ENCODE measurements at regions not wholly inside any gene's neighbourhood (a gene's known extent, or its start where the extent isn't known, plus 50 kb on each side); places are given as distances from the start of the nearest gene placed in this dataset.

DNA sequence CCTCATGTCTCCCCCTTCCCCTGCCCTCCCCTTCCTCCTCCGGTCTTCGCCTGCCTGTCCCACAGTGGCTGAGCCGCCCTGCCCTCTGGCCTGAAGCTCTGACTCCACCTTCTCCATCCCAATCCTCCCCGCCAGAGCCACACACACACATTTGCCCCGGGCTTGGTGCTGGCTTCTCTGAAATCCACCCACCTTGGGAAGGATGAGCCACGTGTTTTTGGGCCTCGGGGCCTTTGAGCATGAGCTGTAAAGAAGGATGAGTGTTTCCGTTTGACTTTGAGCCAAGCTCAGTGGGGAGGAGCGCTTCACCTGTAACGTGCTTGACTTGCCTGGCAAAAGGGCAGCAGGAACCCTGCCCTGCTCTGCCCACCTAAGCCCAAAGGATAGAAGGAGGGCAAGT lies 295.1 kb downstream of the SIPA1L2 start:
- Histone ChIP-seq H3K14ac (ENCODE audit: insufficient read depth, low read length) (no peak overlapping the region; the same call in 1 of the 2 replicates), H3K9me3 (ENCODE audit: control insufficient read depth, low read depth, low read length) (peaks cover 5% of the 10 kb centered on the region), H3K79me2 (ENCODE audit: insufficient read depth, low read length) (no peaks in the 10 kb centered on the region), H3K27me3 (ENCODE audit: insufficient read depth, low read length) (no peaks in the 10 kb centered on the region), H3K4me2 (ENCODE audit: insufficient read depth, insufficient read length, low read length) (no peak overlapping the region), H3K4ac (ENCODE audit: low read depth, low read length) (no peak overlapping the region), H3K9ac (ENCODE audit: extremely low read depth, insufficient read length, low read length) (no peak overlapping the region), H4K8ac (replicated peaks; ENCODE audit: insufficient read length, low read depth, low read length) (no peak overlapping the region), H3K56ac (ENCODE audit: insufficient read length, low read depth, low read length) (no peak overlapping the region), H2BK15ac (ENCODE audit: low read depth, low read length) (no peak overlapping the region), H2BK20ac (ENCODE audit: low read depth, low read length, poor library complexity, severe bottlenecking) (no peak overlapping the region), H3K23ac (ENCODE audit: insufficient read length, low read depth, low read length) (no peak overlapping the region), H3K18ac (ENCODE audit: insufficient read length, low read depth, low read length) (no peak overlapping the region), H2AFZ (ENCODE audit: low read length) (no peak overlapping the region), H2BK5ac (ENCODE audit: insufficient read length, low read length) (no peak overlapping the region), H2AK5ac (ENCODE audit: insufficient read length, low read length) (no peak overlapping the region), H4K5ac (ENCODE audit: insufficient read length, low read depth, low read length) (no peak overlapping the region), H3T11ph (ENCODE audit: low read length) (no peak overlapping the region), H4K91ac (ENCODE audit: insufficient read length, low read depth, low read length) (no peak overlapping the region), H2BK120ac (ENCODE audit: low read depth, low read length, poor library complexity, severe bottlenecking) (no peak overlapping the region), H3K27ac (ENCODE audit: insufficient read length, low read depth, low read length) (no peak overlapping the region), H3K79me1 (ENCODE audit: insufficient read depth, low read depth, low read length, poor library complexity, severe bottlenecking) (no peaks in the 10 kb centered on the region), H4K20me1 (ENCODE audit: control insufficient read depth, insufficient read depth, insufficient read length) (no peaks in the 10 kb centered on the region), H3K4me1 (ENCODE audit: insufficient read depth, low read length) (no peaks in the 10 kb centered on the region), H2BK12ac (ENCODE audit: insufficient read length, low read depth, low read length) (no peak overlapping the region), H3K23me2 (ENCODE audit: insufficient read length, low read depth, low read length, poor library complexity, severe bottlenecking) (no peaks in the 10 kb centered on the region)
- H3K36me3 Mint-ChIP-seq (ENCODE audit: insufficient read depth in 1 of 3, low read depth in 3 of 3) = peaks cover 9 to 18% (median 10%) of the 10 kb centered on the region in 3 experiments
- peaks cover 0 to under 1% of the 10 kb centered on the region in 2 experiments; a peak in 1 of 4 replicates for H3K4me1 Mint-ChIP-seq
- H3K4me3 Mint-ChIP-seq = no peak overlapping the region
- H3K9me3 Mint-ChIP-seq = peaks cover 19 to 24% of the 10 kb centered on the region in 2 experiments
- H3K27ac Mint-ChIP-seq = peak overlapping the region in 1 of 3 experiments; percentile 69; a peak in 1 of 7 replicates
- TF ChIP-seq, protein P1, sequence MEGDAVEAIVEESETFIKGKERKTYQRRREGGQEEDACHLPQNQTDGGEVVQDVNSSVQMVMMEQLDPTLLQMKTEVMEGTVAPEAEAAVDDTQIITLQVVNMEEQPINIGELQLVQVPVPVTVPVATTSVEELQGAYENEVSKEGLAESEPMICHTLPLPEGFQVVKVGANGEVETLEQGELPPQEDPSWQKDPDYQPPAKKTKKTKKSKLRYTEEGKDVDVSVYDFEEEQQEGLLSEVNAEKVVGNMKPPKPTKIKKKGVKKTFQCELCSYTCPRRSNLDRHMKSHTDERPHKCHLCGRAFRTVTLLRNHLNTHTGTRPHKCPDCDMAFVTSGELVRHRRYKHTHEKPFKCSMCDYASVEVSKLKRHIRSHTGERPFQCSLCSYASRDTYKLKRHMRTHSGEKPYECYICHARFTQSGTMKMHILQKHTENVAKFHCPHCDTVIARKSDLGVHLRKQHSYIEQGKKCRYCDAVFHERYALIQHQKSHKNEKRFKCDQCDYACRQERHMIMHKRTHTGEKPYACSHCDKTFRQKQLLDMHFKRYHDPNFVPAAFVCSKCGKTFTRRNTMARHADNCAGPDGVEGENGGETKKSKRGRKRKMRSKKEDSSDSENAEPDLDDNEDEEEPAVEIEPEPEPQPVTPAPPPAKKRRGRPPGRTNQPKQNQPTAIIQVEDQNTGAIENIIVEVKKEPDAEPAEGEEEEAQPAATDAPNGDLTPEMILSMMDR (conservative IDR thresholded peaks at IDR 0.05) = no peak
- no peak for DNase-seq
- no CpG with 5 or more reads among the region's 10 CpGs for WGBS (ENCODE audit: extremely low coverage, insufficient read length, low lambda C conversion rate)
- peaks cover 36% of the 10 kb centered on the region for H3K27me3 Mint-ChIP-seq (ENCODE audit: low read depth)
